Stimulated activated naive CD4-positive, alpha-beta T cell treated with Interleukin-2 at 50 U/mL for 16 hours (primary cell): ENCODE measurements at regions not wholly inside any gene's neighbourhood (a gene's known extent, or its start where the extent isn't known, plus 50 kb on each side); places are given as distances from the start of the nearest gene placed in this dataset.

Source experiments
- DNase-seq: peaks from one replicate; lab custom pipeline; 2025; lab: John Stamatoyannopoulos, UW

- no peak for DNase-seq
Measured at GRCh38 chr2:12059616-12060441, 313.4 kb downstream of the LPIN1 start.

- DNase-seq: no peak
Measured at GRCh38 chr2:12060886-12061285, 314.5 kb downstream of the LPIN1 start.

- no peak for DNase-seq
Measured at GRCh38 chr2:12061286-12062052, 315.0 kb downstream of the LPIN1 start.

- DNase-seq: no peak
Measured at GRCh38 chr2:12062053-12062395, 315.6 kb downstream of the LPIN1 start.

- no peak for DNase-seq
Measured at GRCh38 chr2:12063210-12063609, 316.8 kb downstream of the LPIN1 start.

- DNase-seq: no peak
Measured at GRCh38 chr2:12064153-12064552, 317.7 kb downstream of the LPIN1 start.

- no peak for DNase-seq
Measured at GRCh38 chr2:12066116-12066515, 319.7 kb downstream of the LPIN1 start.

GRCh38 chr2:12066986-12067385 is 320.6 kb downstream of the LPIN1 start:
- no peak for DNase-seq

GRCh38 chr2:12068796-12069538 is 322.5 kb downstream of the LPIN1 start:
- no peak for DNase-seq

- no peak for DNase-seq
Measured at GRCh38 chr2:12070153-12070552, 323.7 kb downstream of the LPIN1 start.

GRCh38 chr2:12070581-12070980 is 324.1 kb downstream of the LPIN1 start:
- no peak for DNase-seq

GRCh38 chr2:12071318-12071717 is 324.9 kb downstream of the LPIN1 start:
- DNase-seq: no peak

GRCh38 chr2:12073217-12073852 is 326.9 kb downstream of the LPIN1 start:
- DNase-seq: no peak

GRCh38 chr2:12074126-12074844 is 327.9 kb downstream of the LPIN1 start:
- DNase-seq: no peak

GRCh38 chr2:12074845-12075217 is 328.4 kb downstream of the LPIN1 start:
- DNase-seq: no peak

- no peak for DNase-seq
Measured at GRCh38 chr2:12075603-12076002, 329.2 kb downstream of the LPIN1 start.

- no peak for DNase-seq
Measured at GRCh38 chr2:12076810-12077209, 330.4 kb downstream of the LPIN1 start.

GRCh38 chr2:12080360-12080759 is 333.9 kb downstream of the LPIN1 start:
- no peak for DNase-seq

GRCh38 chr2:12081481-12082210 is 335.2 kb downstream of the LPIN1 start:
- no peak for DNase-seq

- DNase-seq: no peak
Measured at GRCh38 chr2:12083081-12083581, 336.7 kb downstream of the LPIN1 start.
